ENCODE measurements at regions not wholly inside any gene's neighbourhood (a gene's known extent, or its start where the extent isn't known, plus 50 kb on each side); places are given as distances from the start of the nearest gene placed in this dataset.
A peak's percentile ranks its signal among the peaks of the same experiment; 100 is the strongest.

GRCh38 chr2:136437461-136437860 lies 319.5 kb upstream of the CXCR4 start:
- Mint-ChIP-seq H3K27me3 (ENCODE audit: low read depth) (peaks cover 36% of the 10 kb centered on the region), H3K9me3 (no peaks in the 10 kb centered on the region), H3K27ac (no peak overlapping the region), H3K4me3 (no peak overlapping the region), H3K36me3 (no peaks in the 10 kb centered on the region), H3K4me1 (peaks cover 3% of the 10 kb centered on the region)
- TF ChIP-seq CTCF (IDR thresholded peaks at IDR 0.05; ENCODE audit: unreplicated experiment) = no peak
- no peak for DNase-seq (ENCODE audit: low spot score in 2 of 2, unreplicated experiment in 2 of 2)

- TF ChIP-seq CTCF (IDR thresholded peaks at IDR 0.05; ENCODE audit: unreplicated experiment) = no peak
- no peak for DNase-seq (ENCODE audit: low spot score in 2 of 2, unreplicated experiment in 2 of 2)
- H3K27me3 Mint-ChIP-seq (ENCODE audit: low read depth) = peaks cover 31% of the 10 kb centered on the region
- no peaks in the 10 kb centered on the region for H3K36me3 Mint-ChIP-seq
- H3K9me3 Mint-ChIP-seq = no peaks in the 10 kb centered on the region
- H3K4me3 Mint-ChIP-seq = no peak overlapping the region
- peaks cover 3% of the 10 kb centered on the region for H3K4me1 Mint-ChIP-seq
- no peak overlapping the region for H3K27ac Mint-ChIP-seq
These were observed 319.0 kb upstream of the CXCR4 start for GRCh38 chr2:136436936-136437335.

GRCh38 chr2:136434251-136434715 lies 316.3 kb upstream of the CXCR4 start:
- no peak for DNase-seq (ENCODE audit: low spot score in 2 of 2, unreplicated experiment in 2 of 2)
- H3K27me3 Mint-ChIP-seq (ENCODE audit: low read depth) = peaks cover 24% of the 10 kb centered on the region
- H3K27ac Mint-ChIP-seq = no peak overlapping the region
- TF ChIP-seq CTCF (IDR thresholded peaks at IDR 0.05; ENCODE audit: unreplicated experiment) = no peak
- H3K9me3 Mint-ChIP-seq = peaks cover 11% of the 10 kb centered on the region
- no peak overlapping the region for H3K4me3 Mint-ChIP-seq
- no peaks in the 10 kb centered on the region for H3K36me3 Mint-ChIP-seq
- H3K4me1 Mint-ChIP-seq = peaks cover 3% of the 10 kb centered on the region

GRCh38 chr2:136433261-136433660 lies 315.3 kb upstream of the CXCR4 start:
- Mint-ChIP-seq H3K36me3 (no peaks in the 10 kb centered on the region), H3K9me3 (peaks cover 12% of the 10 kb centered on the region)

GRCh38 chr2:136424112-136424511 lies 306.2 kb upstream of the CXCR4 start:
- H3K27me3 Mint-ChIP-seq (ENCODE audit: low read depth) = peaks cover 84% of the 10 kb centered on the region
- no peaks in the 10 kb centered on the region for H3K9me3 Mint-ChIP-seq
- DNase-seq (ENCODE audit: low spot score in 2 of 2, unreplicated experiment in 2 of 2) = no peak
- no peaks in the 10 kb centered on the region for H3K36me3 Mint-ChIP-seq
- TF ChIP-seq CTCF (IDR thresholded peaks at IDR 0.05; ENCODE audit: unreplicated experiment) = no peak
- H3K27ac Mint-ChIP-seq = no peak overlapping the region
- H3K4me3 Mint-ChIP-seq = peak overlapping the region; percentile 69
- peaks cover 6% of the 10 kb centered on the region for H3K4me1 Mint-ChIP-seq

More at GRCh38 chr2:136433261-136433660, 315.3 kb upstream of the CXCR4 start:
- Mint-ChIP-seq H3K4me3 (no peak overlapping the region), H3K27ac (no peak overlapping the region), H3K27me3 (ENCODE audit: low read depth) (peaks cover 23% of the 10 kb centered on the region), H3K4me1 (no peaks in the 10 kb centered on the region)
- no peak for DNase-seq (ENCODE audit: low spot score in 2 of 2, unreplicated experiment in 2 of 2)
- no peak for TF ChIP-seq CTCF (IDR thresholded peaks at IDR 0.05; ENCODE audit: unreplicated experiment)

GRCh38 chr2:136423516-136423996 lies 305.6 kb upstream of the CXCR4 start:
- peak; percentile 89 for TF ChIP-seq CTCF (IDR thresholded peaks at IDR 0.05; ENCODE audit: unreplicated experiment)
- Mint-ChIP-seq H3K9me3 (no peaks in the 10 kb centered on the region), H3K27me3 (ENCODE audit: low read depth) (peaks cover 88% of the 10 kb centered on the region), H3K4me3 (peak overlapping the region; percentile 69), H3K4me1 (peaks cover 6% of the 10 kb centered on the region), H3K36me3 (no peaks in the 10 kb centered on the region), H3K27ac (no peak overlapping the region)
- DNase-seq (ENCODE audit: low spot score in 2 of 2, unreplicated experiment in 2 of 2) = peak; percentile 49 to 83

Measured in mesothelial cell of epicardium (in vitro differentiated cells).